Astrocyte of the cerebellum (primary cell): ENCODE measurements at regions not wholly inside any gene's neighbourhood (a gene's known extent, or its start where the extent isn't known, plus 50 kb on each side); places are given as distances from the start of the nearest gene placed in this dataset.

Experiments
- DNase-seq: peaks from one replicate; pipeline ENCODE4 v3.0.0-alpha.2; 2011; ENCODE audit warnings: low read depth
- H3K4me3 ChIP-seq: 2 replicates; pipeline ENCODE4 v1.5.1; 2011; ENCODE audit warnings: mild to moderate bottlenecking, low read depth, low read length, moderate library complexity
- CTCF ChIP-seq: IDR thresholded peaks from 2 replicates; pipeline ENCODE4 v1.5.1; 2012; ENCODE audit warnings: low read length, low read depth, moderate library complexity, mild to moderate bottlenecking; ENCODE audit errors: missing control alignments
- in situ Hi-C: cut with HindIII; loops from 2 replicates; pipeline ENCODE4 v1.10.0; 2017; ENCODE audit warnings: low sequenced_read_pairs

GRCh38 chr12:126607157-126607556 is 1541.9 kb downstream of the AACS start:
- DNase-seq, result no peak
- no peak overlapping the region for H3K4me3 ChIP-seq
- in situ Hi-C loops, result no loop called here
- TF ChIP-seq CTCF, result no peak

GRCh38 chr12:126607867-126608266 is 1542.6 kb downstream of the AACS start:
- DNase-seq, result no peak
- H3K4me3 ChIP-seq, result no peak overlapping the region
- in situ Hi-C loops, result no loop called here
- no peak for TF ChIP-seq CTCF

GRCh38 chr12:126608607-126609175 is 1543.5 kb downstream of the AACS start:
- in situ Hi-C loops, result no loop called here
- H3K4me3 ChIP-seq, result no peak overlapping the region
- DNase-seq, result no peak
- no peak for TF ChIP-seq CTCF

GRCh38 chr12:126616441-126616840 is 1551.2 kb downstream of the AACS start:
- DNase-seq, result no peak
- TF ChIP-seq CTCF, result no peak
- no peak overlapping the region for H3K4me3 ChIP-seq
- in situ Hi-C loops, result no loop called here

- no peak for DNase-seq
- TF ChIP-seq CTCF, result peak; percentile 10
- H3K4me3 ChIP-seq, result no peak overlapping the region
- in situ Hi-C loops, result no loop called here
Measured at GRCh38 chr12:126617312-126617711, 1552.1 kb downstream of the AACS start.

- in situ Hi-C loops, result no loop called here
- H3K4me3 ChIP-seq, result no peak overlapping the region
- no peak for DNase-seq
- TF ChIP-seq CTCF, result no peak
Measured at GRCh38 chr12:126627596-126627995, 1562.4 kb downstream of the AACS start.

GRCh38 chr12:126636821-126637220 is 1571.6 kb downstream of the AACS start:
- TF ChIP-seq CTCF, result no peak
- no peak for DNase-seq
- in situ Hi-C loops, result no loop called here
- no peak overlapping the region for H3K4me3 ChIP-seq
